Activated CD4-positive, alpha-beta memory T cell treated with anti-CD3 and anti-CD28 coated beads, Interleukin-2, amount 10 ng/mL, durations not matched to agents 7 days and 5 days (primary cell): ENCODE measurements at regions not wholly inside any gene's neighbourhood (a gene's known extent, or its start where the extent isn't known, plus 50 kb on each side); places are given as distances from the start of the nearest gene placed in this dataset.

ENCODE experiments used
- CTCF ChIA-PET: fragments of 350-600 bp; sonication (Branson Sonifier 250); formaldehyde crosslinking; loops from one replicate; lab custom pipeline; 2021; ENCODE audit warnings: antibody characterized with exemption, inconsistent platforms; lab: Charles Lee
- POLR2A ChIA-PET: fragments of 350-600 bp; sonication (Branson Sonifier 250); formaldehyde crosslinking; loops from one replicate; lab custom pipeline; 2021; ENCODE audit warnings: antibody characterized with exemption; lab: Charles Lee
- DNase-seq: peaks from one replicate; pipeline ENCODE4 v3.0.0-alpha.2; 2020
- H3K27ac Mint-ChIP-seq: one replicate; pipeline ENCODE4 v1.8.0; 2021; ENCODE audit warnings: mild to moderate bottlenecking, mixed read lengths
- H3K27me3 Mint-ChIP-seq: one replicate; pipeline ENCODE4 v1.8.0; 2021; ENCODE audit warnings: mixed read lengths
- H3K36me3 Mint-ChIP-seq: one replicate; pipeline ENCODE4 v1.8.0; 2021; ENCODE audit warnings: low read depth, mixed read lengths
- H3K4me1 Mint-ChIP-seq: one replicate; pipeline ENCODE4 v1.8.0; 2021; ENCODE audit warnings: mixed read lengths
- H3K4me3 Mint-ChIP-seq: one replicate; pipeline ENCODE4 v1.8.0; 2021; ENCODE audit warnings: mild to moderate bottlenecking, mixed read lengths
- H3K9me3 Mint-ChIP-seq: one replicate; pipeline ENCODE4 v1.8.0; 2021; ENCODE audit warnings: mixed read lengths

- POLR2A ChIA-PET = no interaction called here
Measured at GRCh38 chr5:164373876-164374275, 868.5 kb downstream of the MAT2B start.

GRCh38 chr5:164375051-164375450 lies 869.6 kb downstream of the MAT2B start:
- ChIA-PET POLR2A (no interaction called here), CTCF (no interaction called here)
- H3K27ac Mint-ChIP-seq = no peak overlapping the region
- no peaks in the 10 kb centered on the region for H3K36me3 Mint-ChIP-seq
- no peak for DNase-seq
- H3K4me1 Mint-ChIP-seq = no peaks in the 10 kb centered on the region
- no peak overlapping the region for H3K4me3 Mint-ChIP-seq
- H3K27me3 Mint-ChIP-seq = no peaks in the 10 kb centered on the region
- peaks cover 6% of the 10 kb centered on the region for H3K9me3 Mint-ChIP-seq

More at GRCh38 chr5:164373876-164374275, 868.5 kb downstream of the MAT2B start:
- no peaks in the 10 kb centered on the region for H3K36me3 Mint-ChIP-seq
- CTCF ChIA-PET = no interaction called here
- no peaks in the 10 kb centered on the region for H3K4me1 Mint-ChIP-seq
- peaks cover 5% of the 10 kb centered on the region for H3K9me3 Mint-ChIP-seq
- H3K27me3 Mint-ChIP-seq = no peaks in the 10 kb centered on the region
- H3K4me3 Mint-ChIP-seq = no peak overlapping the region
- no peak overlapping the region for H3K27ac Mint-ChIP-seq
- DNase-seq = no peak

GRCh38 chr5:164376843-164377242 lies 871.4 kb downstream of the MAT2B start:
- H3K27ac Mint-ChIP-seq = no peak overlapping the region
- ChIA-PET POLR2A (no interaction called here), CTCF (no interaction called here)
- peaks cover 5% of the 10 kb centered on the region for H3K9me3 Mint-ChIP-seq
- no peaks in the 10 kb centered on the region for H3K27me3 Mint-ChIP-seq
- no peaks in the 10 kb centered on the region for H3K4me1 Mint-ChIP-seq
- H3K36me3 Mint-ChIP-seq = no peaks in the 10 kb centered on the region
- no peak overlapping the region for H3K4me3 Mint-ChIP-seq
- no peak for DNase-seq

DNA sequence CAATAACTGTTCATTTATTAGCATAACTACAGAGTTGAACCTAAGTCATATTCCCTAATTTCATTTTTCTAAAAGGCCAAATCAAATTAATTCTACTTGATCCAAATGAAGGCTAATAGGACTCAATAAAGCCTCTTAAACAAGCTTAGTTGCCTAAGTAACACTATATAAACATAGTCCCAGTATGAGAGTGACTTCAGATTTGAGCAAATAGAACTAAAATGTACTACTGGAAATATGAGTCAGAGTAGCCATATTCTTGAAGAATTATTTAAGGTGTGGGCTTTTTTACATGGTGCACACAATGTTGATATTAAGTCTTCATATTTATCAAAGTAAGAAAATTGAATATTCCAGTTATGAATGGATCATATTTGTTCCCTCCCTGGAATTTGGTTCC lies 872.3 kb downstream of the MAT2B start:
- Mint-ChIP-seq H3K27me3 (no peaks in the 10 kb centered on the region), H3K36me3 (no peaks in the 10 kb centered on the region), H3K4me1 (no peaks in the 10 kb centered on the region), H3K9me3 (peaks cover 5% of the 10 kb centered on the region), H3K27ac (no peak overlapping the region), H3K4me3 (no peak overlapping the region)
- ChIA-PET POLR2A (no interaction called here), CTCF (no interaction called here)
- no peak for DNase-seq

- CTCF ChIA-PET = no interaction called here
- Mint-ChIP-seq H3K36me3 (no peaks in the 10 kb centered on the region), H3K4me1 (no peaks in the 10 kb centered on the region), H3K27me3 (no peaks in the 10 kb centered on the region), H3K9me3 (peaks cover 9% of the 10 kb centered on the region), H3K4me3 (no peak overlapping the region), H3K27ac (no peak overlapping the region)
- POLR2A ChIA-PET = no interaction called here
- no peak for DNase-seq
Measured at GRCh38 chr5:164383662-164384061, 878.2 kb downstream of the MAT2B start.

DNA sequence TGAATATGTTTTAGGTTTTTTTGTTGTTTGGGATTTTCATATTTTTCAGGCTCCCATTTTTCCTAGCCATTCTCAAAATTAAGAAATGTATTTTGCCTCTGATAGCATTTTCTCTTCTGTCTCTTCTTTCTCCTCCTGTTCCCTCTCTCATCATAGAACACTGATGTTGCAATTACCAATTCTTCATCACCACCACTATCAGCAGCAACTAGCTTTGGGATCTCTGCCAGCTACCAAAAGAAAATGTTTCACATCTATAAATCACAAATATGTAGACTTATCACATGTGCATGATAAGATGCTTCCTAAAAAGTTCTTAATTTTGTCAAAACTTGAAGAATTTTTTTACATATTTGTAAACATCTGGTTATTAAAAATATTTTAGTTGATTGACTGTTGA lies 887.1 kb downstream of the MAT2B start:
- CTCF ChIA-PET = no interaction called here
- Mint-ChIP-seq H3K9me3 (peaks cover 7% of the 10 kb centered on the region), H3K36me3 (no peaks in the 10 kb centered on the region), H3K4me1 (no peaks in the 10 kb centered on the region), H3K27me3 (no peaks in the 10 kb centered on the region), H3K4me3 (no peak overlapping the region), H3K27ac (no peak overlapping the region)
- no peak for DNase-seq
- POLR2A ChIA-PET = no interaction called here

GRCh38 chr5:164394686-164395194 lies 889.3 kb downstream of the MAT2B start:
- H3K4me3 Mint-ChIP-seq = no peak overlapping the region
- DNase-seq = no peak
- POLR2A ChIA-PET = no interaction called here
- no peaks in the 10 kb centered on the region for H3K4me1 Mint-ChIP-seq
- H3K9me3 Mint-ChIP-seq = peaks cover 7% of the 10 kb centered on the region
- CTCF ChIA-PET = no interaction called here
- no peak overlapping the region for H3K27ac Mint-ChIP-seq
- H3K36me3 Mint-ChIP-seq = no peaks in the 10 kb centered on the region
- no peaks in the 10 kb centered on the region for H3K27me3 Mint-ChIP-seq

DNA sequence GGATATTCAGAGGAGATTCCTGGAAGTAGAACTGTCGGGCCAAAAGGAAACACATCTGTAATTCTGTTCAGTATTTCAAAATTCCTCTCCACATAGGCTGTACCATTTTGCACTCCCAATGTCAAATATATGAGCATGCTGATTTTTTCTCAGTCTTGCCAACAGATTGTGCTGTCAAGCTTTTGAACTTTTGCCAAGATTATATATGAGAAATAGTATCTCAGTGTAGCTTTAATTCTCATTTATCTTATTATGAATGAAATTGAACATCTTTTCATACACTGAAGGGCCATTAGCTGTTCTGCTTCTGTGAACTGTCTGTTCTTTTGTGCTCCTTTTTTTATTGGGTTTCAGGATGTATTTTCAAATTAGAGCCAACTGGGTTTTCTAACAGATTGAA lies 907.1 kb downstream of the MAT2B start:
- CTCF ChIA-PET = no interaction called here
- DNase-seq = no peak
- H3K27me3 Mint-ChIP-seq = no peaks in the 10 kb centered on the region
- POLR2A ChIA-PET = no interaction called here
- H3K27ac Mint-ChIP-seq = no peak overlapping the region
- H3K9me3 Mint-ChIP-seq = peaks cover 3% of the 10 kb centered on the region
- H3K4me3 Mint-ChIP-seq = no peak overlapping the region
- no peaks in the 10 kb centered on the region for H3K4me1 Mint-ChIP-seq
- H3K36me3 Mint-ChIP-seq = no peaks in the 10 kb centered on the region

DNA sequence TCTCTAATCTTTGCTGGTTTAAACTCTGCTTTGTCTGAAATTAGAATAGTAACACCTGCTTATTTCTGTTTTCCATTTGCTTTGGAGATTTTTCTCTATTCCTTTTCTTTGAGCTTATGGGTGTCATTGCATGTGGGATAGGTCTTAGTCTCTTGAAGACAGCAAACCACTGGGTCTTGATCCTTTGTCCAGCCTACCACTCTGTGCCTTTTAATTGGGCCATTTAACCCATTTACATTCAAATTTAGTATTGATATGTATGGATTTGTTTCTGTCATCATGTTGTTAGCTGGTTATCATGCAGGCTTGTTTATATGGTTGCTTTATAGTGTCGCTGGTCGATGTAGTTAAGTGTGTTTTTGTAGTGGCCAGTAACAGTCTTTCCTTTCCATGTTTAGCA lies 914.7 kb downstream of the MAT2B start:
- Mint-ChIP-seq H3K4me1 (no peaks in the 10 kb centered on the region), H3K4me3 (no peak overlapping the region), H3K27ac (no peak overlapping the region), H3K27me3 (no peaks in the 10 kb centered on the region), H3K36me3 (no peaks in the 10 kb centered on the region), H3K9me3 (peaks cover 10% of the 10 kb centered on the region)
- no peak for DNase-seq
- CTCF ChIA-PET = no interaction called here
- POLR2A ChIA-PET = no interaction called here

DNA sequence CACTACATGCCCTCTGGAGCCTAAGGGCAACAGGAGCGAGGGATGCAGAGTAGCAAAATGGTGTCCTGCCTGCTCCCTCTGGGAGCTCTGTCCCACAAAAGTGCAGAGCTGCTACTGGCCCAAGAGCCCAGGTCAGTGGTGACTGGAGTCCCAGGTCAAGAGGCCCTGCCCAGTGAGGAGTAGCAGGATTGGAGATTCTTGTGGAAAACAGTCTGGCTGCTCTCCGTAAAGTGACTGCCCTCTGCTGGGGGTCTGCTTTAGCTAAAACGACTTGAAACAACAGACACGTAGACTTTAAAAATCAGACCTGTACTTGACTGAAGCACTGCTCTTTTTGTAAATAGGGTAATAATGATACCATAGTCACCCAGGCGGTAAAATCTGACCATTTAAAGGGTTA lies 917.0 kb downstream of the MAT2B start:
- no peaks in the 10 kb centered on the region for H3K27me3 Mint-ChIP-seq
- peaks cover 10% of the 10 kb centered on the region for H3K9me3 Mint-ChIP-seq
- no peak overlapping the region for H3K27ac Mint-ChIP-seq
- CTCF ChIA-PET = no interaction called here
- no peak for DNase-seq
- POLR2A ChIA-PET = no interaction called here
- H3K36me3 Mint-ChIP-seq = no peaks in the 10 kb centered on the region
- no peak overlapping the region for H3K4me3 Mint-ChIP-seq
- no peaks in the 10 kb centered on the region for H3K4me1 Mint-ChIP-seq

DNA sequence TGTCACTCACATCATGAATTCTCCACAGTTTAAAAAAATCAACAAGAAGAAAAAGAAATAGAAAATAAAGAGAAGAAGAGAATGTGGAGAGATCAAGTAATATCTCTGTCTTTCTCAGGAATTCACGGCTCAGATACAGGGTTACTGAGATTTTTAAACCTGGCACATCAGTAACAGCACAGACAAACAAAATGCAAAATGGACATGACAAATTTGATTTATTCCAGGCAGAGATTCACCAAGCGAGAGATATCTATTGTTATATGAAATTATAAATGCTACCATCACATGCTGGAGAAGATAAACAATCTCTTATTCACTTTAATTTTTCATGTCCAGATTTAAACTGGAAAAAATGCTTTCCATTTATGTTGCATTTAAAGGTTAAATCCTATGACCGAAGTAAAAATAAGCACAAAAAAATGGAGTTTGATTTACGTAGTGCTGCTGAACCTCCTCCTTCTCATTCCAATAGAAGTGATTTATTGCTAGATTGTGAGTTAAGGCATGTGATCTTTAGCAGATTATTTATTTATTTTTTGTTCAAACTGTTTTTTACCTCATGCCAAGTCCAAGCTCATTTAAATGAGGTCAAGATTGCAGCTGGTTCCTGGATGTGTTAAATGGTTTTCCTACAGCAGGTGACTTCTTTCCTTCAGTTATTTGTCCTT lies 926.4 kb downstream of the MAT2B start:
- no peaks in the 10 kb centered on the region for H3K4me1 Mint-ChIP-seq
- H3K27ac Mint-ChIP-seq = no peak overlapping the region
- no peaks in the 10 kb centered on the region for H3K36me3 Mint-ChIP-seq
- ChIA-PET CTCF (no interaction called here), POLR2A (no interaction called here)
- no peak for DNase-seq
- no peaks in the 10 kb centered on the region for H3K27me3 Mint-ChIP-seq
- peaks cover 7% of the 10 kb centered on the region for H3K9me3 Mint-ChIP-seq
- no peak overlapping the region for H3K4me3 Mint-ChIP-seq

GRCh38 chr5:164433106-164433870 lies 927.9 kb downstream of the MAT2B start:
- peaks cover 7% of the 10 kb centered on the region for H3K9me3 Mint-ChIP-seq
- H3K4me3 Mint-ChIP-seq = no peak overlapping the region
- CTCF ChIA-PET = no interaction called here
- H3K27me3 Mint-ChIP-seq = no peaks in the 10 kb centered on the region
- DNase-seq = no peak
- POLR2A ChIA-PET = no interaction called here
- H3K4me1 Mint-ChIP-seq = no peaks in the 10 kb centered on the region
- H3K36me3 Mint-ChIP-seq = no peaks in the 10 kb centered on the region
- no peak overlapping the region for H3K27ac Mint-ChIP-seq

GRCh38 chr5:164435576-164435975 lies 930.2 kb downstream of the MAT2B start:
- H3K27me3 Mint-ChIP-seq = no peaks in the 10 kb centered on the region
- POLR2A ChIA-PET = no interaction called here
- peaks cover 11% of the 10 kb centered on the region for H3K9me3 Mint-ChIP-seq
- H3K4me1 Mint-ChIP-seq = no peaks in the 10 kb centered on the region
- DNase-seq = no peak
- CTCF ChIA-PET = no interaction called here
- no peak overlapping the region for H3K27ac Mint-ChIP-seq
- H3K4me3 Mint-ChIP-seq = no peak overlapping the region
- H3K36me3 Mint-ChIP-seq = no peaks in the 10 kb centered on the region

DNA sequence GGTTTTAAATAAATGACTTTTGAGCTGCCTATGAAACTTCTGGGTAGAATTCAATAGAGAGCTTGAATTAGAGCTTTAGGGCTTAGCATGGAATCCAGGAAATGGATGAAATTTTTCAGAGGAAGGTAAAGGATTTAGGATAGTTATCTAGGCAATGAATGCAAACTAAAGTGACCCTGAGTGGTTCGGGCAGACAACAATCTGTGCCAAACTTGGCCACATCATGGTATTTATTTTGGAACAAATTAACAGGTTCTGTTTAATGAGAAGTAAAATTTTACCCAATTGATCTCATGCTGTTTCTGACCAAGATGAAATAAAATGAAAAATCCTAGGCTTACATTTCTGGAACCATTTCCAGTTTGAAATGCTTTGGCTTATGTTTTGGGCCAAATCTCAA lies 934.4 kb downstream of the MAT2B start:
- POLR2A ChIA-PET = no interaction called here
- Mint-ChIP-seq H3K27me3 (no peaks in the 10 kb centered on the region), H3K36me3 (no peaks in the 10 kb centered on the region), H3K27ac (no peak overlapping the region), H3K4me1 (no peaks in the 10 kb centered on the region), H3K9me3 (peaks cover 7% of the 10 kb centered on the region), H3K4me3 (no peak overlapping the region)
- no peak for DNase-seq
- CTCF ChIA-PET = no interaction called here
